Stimulated activated CD4-positive, alpha-beta T cell treated with anti-CD3 and anti-CD28 coated beads, Interleukin-4, amount 100 ng/mL, for 24 hours (primary cell): ENCODE measurements at regions not wholly inside any gene's neighbourhood (a gene's known extent, or its start where the extent isn't known, plus 50 kb on each side); places are given as distances from the start of the nearest gene placed in this dataset.
A peak's percentile ranks its signal among the peaks of the same experiment; 100 is the strongest.
"Not testable (repeated sequence)": the region's sequence is repeated elsewhere in the genome, so short reads cannot be mapped to it uniquely, and the experiment has no call there.

ENCODE experiments used
- DNase-seq: peaks from one replicate; pipeline ENCODE4 v3.0.0-alpha.2; 2020

GRCh38 chr6:15897063-15897876 lies 231.6 kb upstream of the MYLIP start:
- no peak for DNase-seq

- DNase-seq: no peak
These were observed 232.3 kb upstream of the DTNBP1 start for GRCh38 chr6:15894973-15895725.

- no peak for DNase-seq
These were observed 230.9 kb upstream of the DTNBP1 start for GRCh38 chr6:15893556-15894253.

- DNase-seq: no peak
These were observed 229.5 kb upstream of the DTNBP1 start for GRCh38 chr6:15892369-15892768.

GRCh38 chr6:15888798-15889772 lies 226.3 kb upstream of the DTNBP1 start:
- no peak for DNase-seq

GRCh38 chr6:15887491-15888461 lies 224.9 kb upstream of the DTNBP1 start:
- no peak for DNase-seq

GRCh38 chr6:15885624-15886023 lies 222.8 kb upstream of the DTNBP1 start:
- DNase-seq: no peak

GRCh38 chr6:15883593-15883992 lies 220.8 kb upstream of the DTNBP1 start:
- not testable (repeated sequence) for DNase-seq

GRCh38 chr6:15882915-15883314 lies 220.1 kb upstream of the DTNBP1 start:
- no peak for DNase-seq

GRCh38 chr6:15882345-15882744 lies 219.5 kb upstream of the DTNBP1 start:
- no peak for DNase-seq

- DNase-seq: no peak
These were observed 218.3 kb upstream of the DTNBP1 start for GRCh38 chr6:15881150-15881549.

- DNase-seq: no peak
These were observed 217.6 kb upstream of the DTNBP1 start for GRCh38 chr6:15880262-15880973.

- peak; percentile 55 for DNase-seq
These were observed 216.8 kb upstream of the DTNBP1 start for GRCh38 chr6:15879371-15880261.

- DNase-seq: no peak
These were observed 214.4 kb upstream of the DTNBP1 start for GRCh38 chr6:15877231-15877630.

- DNase-seq: no peak
These were observed 213.6 kb upstream of the DTNBP1 start for GRCh38 chr6:15876406-15876805.

- no peak for DNase-seq
These were observed 213.0 kb upstream of the DTNBP1 start for GRCh38 chr6:15875797-15876196.

- DNase-seq: no peak
These were observed 212.0 kb upstream of the DTNBP1 start for GRCh38 chr6:15874821-15875220.

GRCh38 chr6:15874326-15874725 lies 211.5 kb upstream of the DTNBP1 start:
- no peak for DNase-seq
